ENCODE measurements at regions not wholly inside any gene's neighbourhood (a gene's known extent, or its start where the extent isn't known, plus 50 kb on each side); places are given as distances from the start of the nearest gene placed in this dataset.

- H3K9ac ChIP-seq (ENCODE audit: insufficient read depth, low read depth, low read length) = no peak overlapping the region
- H3K9me3 ChIP-seq (ENCODE audit: low read length) = no peaks in the 10 kb centered on the region
- BruUV-seq (replicated peaks) = no TSS peak
- peaks cover 20% of the 10 kb centered on the region for H3K4me1 ChIP-seq (ENCODE audit: insufficient read depth, low read length)
- intact Hi-C loops (cut with micrococcal nuclease; ENCODE audit: unreplicated experiment) = no loop called here
- ChIA-PET POLR2A (interaction anchor here (0.8 kb wide), 1 partner anchor 72 kb away, joined by 3 read pairs; no protein-coding TSS in a partner anchor), CTCF (ENCODE audit: low intra/inter-chr PET ratio, low total read pairs) (no interaction called here)
- no peaks in the 10 kb centered on the region for H3K79me2 ChIP-seq (ENCODE audit: insufficient read depth, low read length)
- no peak overlapping the region for H2AFZ ChIP-seq (ENCODE audit: low read length)
- DNase-seq (ENCODE audit: low spot score) (no peak), ATAC-seq (no peak), FAIRE-seq (no peak)
- H3K27me3 ChIP-seq (ENCODE audit: control insufficient read depth in 1 of 2, insufficient read depth in 2 of 2, low read length in 2 of 2) = no peaks in the 10 kb centered on the region
- WGBS (ENCODE audit: low lambda C conversion rate) = 56% methylated on average over 4 of the region's 16 CpGs
- in situ Hi-C loops (cut with HindIII; ENCODE audit: extremely low pct_ligation_motif_present, low pct_unique_long_range_greater_than_20kb) = no loop called here
- H3K27ac ChIP-seq (ENCODE audit: extremely low read length, insufficient read depth, low read length) = no peak overlapping the region
- no peak overlapping the region for H3K4me2 ChIP-seq (ENCODE audit: low read depth, low read length)
- no peaks in the 10 kb centered on the region for H3K36me3 ChIP-seq (replicated peaks in 1 of 2; ENCODE audit: control insufficient read depth in 1 of 2, insufficient read depth in 2 of 2, low read length in 2 of 2)
- no peaks in the 10 kb centered on the region for H4K20me1 ChIP-seq (ENCODE audit: insufficient read depth, low read length)
- no peak overlapping the region for H3K4me3 ChIP-seq (replicated peaks in 1 of 3; ENCODE audit: insufficient read depth in 1 of 3, low read depth in 2 of 3, low read length in 3 of 3)
- TF ChIP-seq FOXK2 (IDR thresholded peaks at IDR 0.05) (no peak), DDIT3 (CRISPR knock-in tag; IDR thresholded peaks at IDR 0.05) (no peak), E2F2 (CRISPR knock-in tag; IDR thresholded peaks at IDR 0.05; ENCODE audit: borderline replicate concordance) (no peak), THRA (CRISPR knock-in tag; IDR thresholded peaks at IDR 0.05; ENCODE audit: borderline replicate concordance) (no peak), PCBP1 (IDR thresholded peaks at IDR 0.05; ENCODE audit: borderline replicate concordance, low read depth, low read length) (no peak), JUND (CRISPR knock-in tag; IDR thresholded peaks at IDR 0.05) (no peak), MYPOP (CRISPR knock-in tag; IDR thresholded peaks at IDR 0.05) (no peak), PITX1 (CRISPR knock-in tag; IDR thresholded peaks at IDR 0.05) (no peak), ZNF883 (CRISPR knock-in tag; IDR thresholded peaks at IDR 0.05; ENCODE audit: not compliant biosample characterization) (no peak), ZNF17 (CRISPR knock-in tag; IDR thresholded peaks at IDR 0.05) (no peak), ZNF580 (CRISPR knock-in tag; IDR thresholded peaks at IDR 0.05; ENCODE audit: borderline replicate concordance, low read depth) (no peak), GATA4 (IDR thresholded peaks at IDR 0.05; ENCODE audit: borderline replicate concordance, low read depth) (no peak), NFAT5 (CRISPR knock-in tag; IDR thresholded peaks at IDR 0.05) (no peak), ZNF776 (CRISPR knock-in tag; IDR thresholded peaks at IDR 0.05) (no peak), ZBTB43 (CRISPR knock-in tag; conservative IDR thresholded peaks at IDR 0.05) (no peak)
Observed at GRCh38 chr1:182328591-182328990, 63.0 kb downstream of the GLUL start.
